Panc1 (cell line): ENCODE measurements at regions not wholly inside any gene's neighbourhood (a gene's known extent, or its start where the extent isn't known, plus 50 kb on each side); places are given as distances from the start of the nearest gene placed in this dataset.

Experiments used
- POLR2AphosphoS5 ChIP-seq: IDR thresholded peaks from 2 replicates; pipeline ENCODE4 v1.6.1; 2012; ENCODE audit warnings: mild to moderate bottlenecking, low read depth, low read length, moderate library complexity
- SIN3A ChIP-seq: IDR thresholded peaks from 2 replicates; pipeline ENCODE4 v1.6.1; 2012; ENCODE audit warnings: low read depth, mild to moderate bottlenecking, low read length, moderate library complexity, borderline replicate concordance; ENCODE audit not compliant: insufficient read depth
- TCF7L2 ChIP-seq: IDR thresholded peaks from 2 replicates; pipeline ENCODE4 v1.6.1; 2011; ENCODE audit warnings: mild to moderate bottlenecking, low read depth, low read length, inconsistent platforms
- TF ChIP-seq, protein P1 (sequence below): fragments of 450-650 bp; IDR thresholded peaks from 2 replicates; pipeline ENCODE4 v1.5.1; 2017; ENCODE audit warnings: mild to moderate bottlenecking

DNA sequence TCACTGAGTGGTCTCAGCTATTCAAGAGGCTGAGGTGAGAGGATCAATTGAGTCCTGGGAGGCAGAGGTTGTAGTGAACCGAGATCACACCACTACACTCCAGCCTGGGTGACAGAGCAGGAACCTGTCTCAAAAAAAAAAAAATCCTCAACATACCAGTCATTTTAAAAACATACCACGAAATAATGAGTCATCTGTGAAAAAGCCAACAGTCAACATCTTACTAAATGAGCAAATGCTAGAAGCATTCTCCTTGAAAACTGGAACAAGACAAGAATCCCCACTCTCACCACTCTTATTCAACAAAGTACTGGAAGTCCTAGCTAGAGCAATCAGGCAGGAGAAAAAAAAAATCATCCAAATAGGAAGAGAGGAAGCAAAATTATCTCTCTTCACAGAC, 104.0 kb upstream of the ARHGEF9 start:
- TF ChIP-seq, protein P1, sequence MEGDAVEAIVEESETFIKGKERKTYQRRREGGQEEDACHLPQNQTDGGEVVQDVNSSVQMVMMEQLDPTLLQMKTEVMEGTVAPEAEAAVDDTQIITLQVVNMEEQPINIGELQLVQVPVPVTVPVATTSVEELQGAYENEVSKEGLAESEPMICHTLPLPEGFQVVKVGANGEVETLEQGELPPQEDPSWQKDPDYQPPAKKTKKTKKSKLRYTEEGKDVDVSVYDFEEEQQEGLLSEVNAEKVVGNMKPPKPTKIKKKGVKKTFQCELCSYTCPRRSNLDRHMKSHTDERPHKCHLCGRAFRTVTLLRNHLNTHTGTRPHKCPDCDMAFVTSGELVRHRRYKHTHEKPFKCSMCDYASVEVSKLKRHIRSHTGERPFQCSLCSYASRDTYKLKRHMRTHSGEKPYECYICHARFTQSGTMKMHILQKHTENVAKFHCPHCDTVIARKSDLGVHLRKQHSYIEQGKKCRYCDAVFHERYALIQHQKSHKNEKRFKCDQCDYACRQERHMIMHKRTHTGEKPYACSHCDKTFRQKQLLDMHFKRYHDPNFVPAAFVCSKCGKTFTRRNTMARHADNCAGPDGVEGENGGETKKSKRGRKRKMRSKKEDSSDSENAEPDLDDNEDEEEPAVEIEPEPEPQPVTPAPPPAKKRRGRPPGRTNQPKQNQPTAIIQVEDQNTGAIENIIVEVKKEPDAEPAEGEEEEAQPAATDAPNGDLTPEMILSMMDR: no peak
- TF ChIP-seq POLR2AphosphoS5 (no peak), SIN3A (no peak), TCF7L2 (no peak)
